Peyer's patch (tissue), 4 donors: ENCODE measurements at regions not wholly inside any gene's neighbourhood (a gene's known extent, or its start where the extent isn't known, plus 50 kb on each side); places are given as distances from the start of the nearest gene placed in this dataset.
"Not testable (repeated sequence)": the region's sequence is repeated elsewhere in the genome, so short reads cannot be mapped to it uniquely, and the experiment has no call there.

Experiments used
- DNase-seq, 3 donors: peaks; one replicate each; pipeline ENCODE4 v3.0.0-alpha.2; 2017 to 2019
- H3K27ac ChIP-seq, 4 donors: fragments of 200-600 bp; sonication (generic); one replicate each; pipeline ENCODE4 v1.5.1; 2016 to 2019
- H3K27me3 ChIP-seq, 2 donors: fragments of 200-600 bp; sonication (generic); one replicate each; pipeline ENCODE4 v1.5.1; 2019
- H3K36me3 ChIP-seq, 3 donors: fragments of 200-600 bp; sonication (generic); one replicate each; pipeline ENCODE4 v1.5.1; 2016 to 2019
- H3K4me1 ChIP-seq, 4 donors: fragments of 200-600 bp; sonication (generic); one replicate each; pipeline ENCODE4 v1.5.1; 2016 to 2019
- H3K4me3 ChIP-seq, 4 donors: fragments of 200-600 bp; sonication (generic); 1 replicate in 3 of 4; 2 replicates in 1 of 4; pipeline ENCODE4 v1.5.1; 2016 to 2019; ENCODE audit warnings: mild to moderate bottlenecking in 1 of 4
- H3K9me3 ChIP-seq, 4 donors: fragments of 200-600 bp; sonication (generic); one replicate each; pipeline ENCODE4 v1.5.1; 2016 to 2019; ENCODE audit warnings: mild to moderate bottlenecking in 1 of 4
- CTCF ChIP-seq, 6 experiments: fragments of 450-650 bp in 4 of 6; fragments of 200-600 bp in 2 of 6; sonication (generic) in 1 of 6; IDR thresholded peaks; one replicate each; pipeline ENCODE4 v1.5.1; 2017 to 2019; ENCODE audit warnings: antibody characterized with exemption in 6 of 6, mild to moderate bottlenecking in 3 of 6, moderate library complexity in 1 of 6
- POLR2A ChIP-seq, 2 donors: fragments of 450-650 bp; IDR thresholded peaks; one replicate each; pipeline ENCODE4 v1.5.1; 2017; ENCODE audit warnings: antibody characterized with exemption in 2 of 2, mild to moderate bottlenecking in 2 of 2, moderate library complexity in 2 of 2

- no peak for DNase-seq
- H3K4me3 ChIP-seq = no peak overlapping the region
Observed at GRCh38 chr5:36418152-36418979, 116.7 kb upstream of the RANBP3L start.

GRCh38 chr5:36421256-36421655 is 119.6 kb upstream of the RANBP3L start:
- H3K27me3 ChIP-seq = no peaks in the 10 kb centered on the region
- no peak for TF ChIP-seq POLR2A (IDR thresholded peaks at IDR 0.05)
- TF ChIP-seq CTCF (IDR thresholded peaks at IDR 0.05) = no peak
- H3K4me3 ChIP-seq = no peak overlapping the region
- no peaks in the 10 kb centered on the region for H3K36me3 ChIP-seq
- no peak overlapping the region for H3K27ac ChIP-seq
- no peaks in the 10 kb centered on the region for H3K9me3 ChIP-seq
- no peaks in the 10 kb centered on the region for H3K4me1 ChIP-seq
- DNase-seq = no peak

More at GRCh38 chr5:36418152-36418979, 116.7 kb upstream of the RANBP3L start:
- Histone ChIP-seq H3K27me3 (no peaks in the 10 kb centered on the region), H3K27ac (no peak overlapping the region), H3K4me1 (no peaks in the 10 kb centered on the region), H3K9me3 (no peaks in the 10 kb centered on the region), H3K36me3 (no peaks in the 10 kb centered on the region)
- TF ChIP-seq POLR2A (IDR thresholded peaks at IDR 0.05) (no peak), CTCF (IDR thresholded peaks at IDR 0.05) (no peak)

GRCh38 chr5:36422952-36423351 is 121.2 kb upstream of the RANBP3L start:
- no peaks in the 10 kb centered on the region for H3K4me1 ChIP-seq
- no peak for DNase-seq
- no peak overlapping the region for H3K27ac ChIP-seq
- no peaks in the 10 kb centered on the region for H3K9me3 ChIP-seq
- TF ChIP-seq CTCF (IDR thresholded peaks at IDR 0.05) (no peak), POLR2A (IDR thresholded peaks at IDR 0.05) (no peak)
- H3K36me3 ChIP-seq = no peaks in the 10 kb centered on the region
- no peak overlapping the region for H3K4me3 ChIP-seq
- no peaks in the 10 kb centered on the region for H3K27me3 ChIP-seq

- Histone ChIP-seq H3K4me1 (no peaks in the 10 kb centered on the region), H3K27ac (no peak overlapping the region), H3K36me3 (no peaks in the 10 kb centered on the region), H3K9me3 (no peaks in the 10 kb centered on the region), H3K4me3 (no peak overlapping the region), H3K27me3 (no peaks in the 10 kb centered on the region)
- no peak for TF ChIP-seq CTCF (IDR thresholded peaks at IDR 0.05)
- no peak for TF ChIP-seq POLR2A (IDR thresholded peaks at IDR 0.05)
- DNase-seq = no peak
Observed at GRCh38 chr5:36423578-36424307, 122.0 kb upstream of the RANBP3L start.

GRCh38 chr5:36426070-36426469 is 124.4 kb upstream of the RANBP3L start:
- H3K4me3 ChIP-seq = not testable (repeated sequence)

GRCh38 chr5:36435516-36435915 is 133.8 kb upstream of the RANBP3L start:
- TF ChIP-seq CTCF (IDR thresholded peaks at IDR 0.05) (no peak), POLR2A (IDR thresholded peaks at IDR 0.05) (no peak)
- no peaks in the 10 kb centered on the region for H3K27me3 ChIP-seq
- H3K4me1 ChIP-seq = no peaks in the 10 kb centered on the region
- no peaks in the 10 kb centered on the region for H3K9me3 ChIP-seq
- DNase-seq = no peak
- H3K4me3 ChIP-seq = no peak overlapping the region
- no peaks in the 10 kb centered on the region for H3K36me3 ChIP-seq
- H3K27ac ChIP-seq = no peak overlapping the region

More at GRCh38 chr5:36426070-36426469, 124.4 kb upstream of the RANBP3L start:
- H3K36me3 ChIP-seq, H3K27me3 ChIP-seq, H3K27ac ChIP-seq, H3K4me1 ChIP-seq, DNase-seq, H3K9me3 ChIP-seq: not testable (repeated sequence)
